B cell (primary cell): ENCODE measurements at regions not wholly inside any gene's neighbourhood (a gene's known extent, or its start where the extent isn't known, plus 50 kb on each side); places are given as distances from the start of the nearest gene placed in this dataset.

ENCODE experiments used
- ATAC-seq: fragments of 200-7000 bp; cut with Tn5 transposase; one replicate; pipeline ENCODE4 v1.10.0; 2021; ENCODE audit warnings: low read depth, mild to moderate bottlenecking, moderate number of reproducible peaks, moderate library complexity
- CTCF ChIA-PET: fragments of 350-600 bp; sonication (Branson Sonifier 250); formaldehyde crosslinking; loops from one replicate; lab custom pipeline; 2021; ENCODE audit warnings: antibody characterized with exemption, inconsistent platforms; lab: Charles Lee
- POLR2A ChIA-PET: fragments of 350-600 bp; sonication (Branson Sonifier 250); formaldehyde crosslinking; loops from one replicate; lab custom pipeline; 2021; ENCODE audit warnings: antibody characterized with exemption; lab: Charles Lee
- DNase-seq: peaks from one replicate; pipeline ENCODE4 v3.0.0; 2013
- H2AFZ ChIP-seq: 2 replicates; pipeline ENCODE4 v1.6.1; 2012; ENCODE audit warnings: mild to moderate bottlenecking, low read depth, low read length; ENCODE audit not compliant: insufficient read depth, poor library complexity, severe bottlenecking
- H3K27ac ChIP-seq, 2 donors: 1 replicate in 1 of 2; 2 replicates in 1 of 2; pipeline ENCODE4 v1.5.1; 2012 to 2013; ENCODE audit warnings: low read length in 2 of 2, mild to moderate bottlenecking in 2 of 2, moderate library complexity in 1 of 2
- H3K27me3 ChIP-seq, 4 experiments: fragments of 200-600 bp in 1 of 4; sonication (generic) in 1 of 4; replicated peaks in 1 of 4; 1 replicate in 2 of 4; 2 replicates in 2 of 4; pipeline versions ENCODE4 v1.6.1 to v1.7.0; 2013 to 2016; ENCODE audit warnings: low read length in 3 of 4, mild to moderate bottlenecking in 2 of 4, mixed read lengths in 1 of 4, moderate library complexity in 1 of 4; ENCODE audit not compliant: insufficient read depth in 4 of 4, control insufficient read depth in 3 of 4; ENCODE audit errors: control extremely low read depth in 1 of 4
- H3K36me3 ChIP-seq, 2 experiments: replicated peaks in 1 of 2; 1 replicate in 1 of 2; 2 replicates in 1 of 2; pipeline versions ENCODE4 v1.6.1 to v1.7.1; 2013; ENCODE audit warnings: low read length in 1 of 2; ENCODE audit not compliant: insufficient read depth in 2 of 2, control insufficient read depth in 1 of 2; ENCODE audit errors: control extremely low read depth in 1 of 2, extremely low read depth in 1 of 2
- H3K4me1 ChIP-seq, 2 donors: fragments of 200-600 bp in 1 of 2; sonication (generic) in 1 of 2; 1 replicate in 1 of 2; 2 replicates in 1 of 2; pipeline versions ENCODE4 v1.5.1 to v1.6.1; 2013 to 2017; ENCODE audit warnings: low read length in 2 of 2; ENCODE audit not compliant: control insufficient read depth in 2 of 2, insufficient read depth in 2 of 2
- H3K4me2 ChIP-seq: replicated peaks from 2 replicates; pipeline ENCODE3; 2012; ENCODE audit warnings: mild to moderate bottlenecking, low read depth, low read length; ENCODE audit not compliant: poor library complexity, severe bottlenecking
- H3K4me3 ChIP-seq, 5 experiments: fragments of 200-600 bp in 1 of 5; sonication (generic) in 1 of 5; 1 replicate in 3 of 5; 2 replicates in 2 of 5; pipeline versions ENCODE4 v1.5.1 to v1.7.0; 2011 to 2016; ENCODE audit warnings: low read length in 4 of 5, mild to moderate bottlenecking in 4 of 5, low read depth in 2 of 5, control low read depth in 1 of 5, moderate library complexity in 1 of 5; ENCODE audit not compliant: insufficient read depth in 1 of 5; ENCODE audit errors: control extremely low read depth in 1 of 5, extremely low read depth in 1 of 5
- H3K79me2 ChIP-seq: fragments of 200-600 bp; sonication (generic); one replicate; pipeline ENCODE4 v1.6.0; 2016; ENCODE audit warnings: low read length; ENCODE audit not compliant: control insufficient read depth, insufficient read depth
- H3K9ac ChIP-seq: fragments of 200-600 bp; sonication (generic); 2 replicates; pipeline ENCODE4 v1.6.1; 2017; ENCODE audit warnings: mild to moderate bottlenecking, low read length, moderate library complexity
- H3K9me3 ChIP-seq, 3 donors: one replicate each; pipeline versions ENCODE4 v1.6.1 to v1.7.1; 2013; ENCODE audit warnings: low read length in 2 of 3; ENCODE audit not compliant: control insufficient read depth in 2 of 3, insufficient read depth in 1 of 3; ENCODE audit errors: control extremely low read depth in 1 of 3
- H4K20me1 ChIP-seq: 2 replicates; pipeline ENCODE4 v1.6.0; 2012; ENCODE audit warnings: mild to moderate bottlenecking, low read length; ENCODE audit not compliant: insufficient read depth, control insufficient read depth, poor library complexity, severe bottlenecking
- H3K27ac Mint-ChIP-seq: one replicate; pipeline ENCODE4 v1.8.0; 2021; ENCODE audit warnings: mixed read lengths
- H3K27me3 Mint-ChIP-seq: one replicate; pipeline ENCODE4 v1.8.0; 2021; ENCODE audit warnings: mixed read lengths
- H3K4me1 Mint-ChIP-seq: one replicate; pipeline ENCODE4 v1.8.0; 2021; ENCODE audit warnings: mixed read lengths
- H3K4me3 Mint-ChIP-seq: one replicate; pipeline ENCODE4 v1.8.0; 2021; ENCODE audit warnings: mixed read lengths
- H3K9me3 Mint-ChIP-seq: one replicate; pipeline ENCODE4 v1.8.0; 2022; ENCODE audit warnings: mixed read lengths; ENCODE audit not compliant: insufficient read depth
- CTCF ChIP-seq: fragments of 200-600 bp; IDR thresholded peaks from one replicate; pipeline ENCODE4 v1.8.0; 2022; ENCODE audit warnings: antibody characterized with exemption, mild to moderate bottlenecking
- EZH2 ChIP-seq: IDR thresholded peaks from 2 replicates; pipeline ENCODE4 v1.6.1; 2012; ENCODE audit warnings: borderline replicate concordance, low read depth, mild to moderate bottlenecking, moderate library complexity, low read length; ENCODE audit not compliant: insufficient read depth, poor library complexity, severe bottlenecking
- WGBS: methylation state at CpG from one replicate; pipeline ENCODE4 v1.1.5; 2013; ENCODE audit warnings: missing lambda C conversion rate; ENCODE audit not compliant: insufficient coverage; 5-methylcytosine and 5-hydroxymethylcytosine counted together
- intact Hi-C: fragments of 100-400 bp; cut with micrococcal nuclease; formaldehyde crosslinking; loops from one replicate; pipeline ENCODE4 v1.10.0; 2022

DNA sequence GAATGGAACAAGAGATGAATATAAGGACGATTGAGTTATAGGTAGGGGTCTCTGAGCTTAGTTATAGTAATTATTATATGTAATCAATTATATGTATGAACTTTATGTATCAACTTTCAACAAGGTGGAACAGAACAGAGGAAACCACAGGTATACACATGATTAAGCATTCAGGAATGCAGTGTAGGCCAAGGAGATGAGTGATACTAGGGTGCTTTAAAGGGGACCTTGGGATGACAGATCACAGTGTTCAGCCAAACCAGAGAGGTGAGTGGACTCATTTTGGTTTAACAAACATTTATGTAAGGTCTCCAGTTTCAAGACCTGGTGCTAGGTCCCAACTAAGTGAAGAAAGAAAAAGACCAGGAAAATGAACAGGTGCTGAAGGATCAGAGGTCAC lies 895.5 kb downstream of the ROBO2 start:
- intact Hi-C loops = no loop called here
- no peak overlapping the region for H3K27ac Mint-ChIP-seq
- peaks cover 9% of the 10 kb centered on the region for H3K9me3 Mint-ChIP-seq
- no peak overlapping the region for H3K4me2 ChIP-seq
- H3K79me2 ChIP-seq = no peaks in the 10 kb centered on the region
- no peaks in the 10 kb centered on the region for H3K4me1 ChIP-seq
- no peak for ATAC-seq
- no peaks in the 10 kb centered on the region for H3K9me3 ChIP-seq
- no peaks in the 10 kb centered on the region for H3K36me3 ChIP-seq
- H3K27ac ChIP-seq = no peak overlapping the region
- H3K27me3 ChIP-seq = no peaks in the 10 kb centered on the region
- TF ChIP-seq CTCF (no peak), EZH2 (no peak)
- WGBS = no CpG with 5 or more reads among the region's 1 CpG
- POLR2A ChIA-PET = no interaction called here
- H3K9ac ChIP-seq = no peak overlapping the region
- H3K4me3 ChIP-seq = no peak overlapping the region
- DNase-seq = no peak
- CTCF ChIA-PET = no interaction called here
- no peaks in the 10 kb centered on the region for H3K27me3 Mint-ChIP-seq
- H2AFZ ChIP-seq = no peak overlapping the region
- no peak overlapping the region for H3K4me3 Mint-ChIP-seq
- H3K4me1 Mint-ChIP-seq = no peaks in the 10 kb centered on the region
- H4K20me1 ChIP-seq = no peaks in the 10 kb centered on the region

- ATAC-seq (no peak), DNase-seq (no peak)
- no peak overlapping the region for H3K4me3 Mint-ChIP-seq
- no peaks in the 10 kb centered on the region for H3K9me3 ChIP-seq
- no peaks in the 10 kb centered on the region for H3K36me3 ChIP-seq
- TF ChIP-seq CTCF (no peak), EZH2 (no peak)
- no peak overlapping the region for H3K4me3 ChIP-seq
- no peaks in the 10 kb centered on the region for H3K27me3 ChIP-seq
- POLR2A ChIA-PET = no interaction called here
- H3K27ac Mint-ChIP-seq = no peak overlapping the region
- H3K79me2 ChIP-seq = no peaks in the 10 kb centered on the region
- H3K9me3 Mint-ChIP-seq = peaks cover 4% of the 10 kb centered on the region
- no peak overlapping the region for H3K9ac ChIP-seq
- no peaks in the 10 kb centered on the region for H3K4me1 Mint-ChIP-seq
- no peak overlapping the region for H3K4me2 ChIP-seq
- CTCF ChIA-PET = no interaction called here
- H4K20me1 ChIP-seq = no peaks in the 10 kb centered on the region
- WGBS = no CpG with 5 or more reads among the region's 1 CpG
- H3K27me3 Mint-ChIP-seq = no peaks in the 10 kb centered on the region
- H3K4me1 ChIP-seq = no peaks in the 10 kb centered on the region
- no peak overlapping the region for H3K27ac ChIP-seq
- no peak overlapping the region for H2AFZ ChIP-seq
- intact Hi-C loops = no loop called here
These were observed 899.8 kb downstream of the ROBO2 start for GRCh38 chr3:77939726-77940125.
